ENCODE measurements at regions not wholly inside any gene's neighbourhood (a gene's known extent, or its start where the extent isn't known, plus 50 kb on each side); places are given as distances from the start of the nearest gene placed in this dataset.
"Not testable (repeated sequence)": the region's sequence is repeated elsewhere in the genome, so short reads cannot be mapped to it uniquely, and the experiment has no call there.

- not testable (repeated sequence) for TF ChIP-seq ZNF570 (CRISPR knock-in tag; IDR thresholded peaks at IDR 0.05; ENCODE audit: borderline replicate concordance); ZHX2 (IDR thresholded peaks at IDR 0.05; ENCODE audit: low read depth); ZHX2 (CRISPR knock-in tag; IDR thresholded peaks at IDR 0.05; ENCODE audit: borderline replicate concordance); IKZF1 (IDR thresholded peaks at IDR 0.05); EZH2 (conservative IDR thresholded peaks at IDR 0.05; ENCODE audit: low read depth, low read length); ELF3 (CRISPR knock-in tag; IDR thresholded peaks at IDR 0.05); YY1 (IDR thresholded peaks at IDR 0.05; ENCODE audit: insufficient read depth, insufficient replicate concordance, low read depth, low read length); FOSL2 (CRISPR knock-in tag; IDR thresholded peaks at IDR 0.05); ZNF709 (CRISPR knock-in tag; IDR thresholded peaks at IDR 0.05); ZNF644 (CRISPR knock-in tag; IDR thresholded peaks at IDR 0.05; ENCODE audit: low read depth); PHF8 (CRISPR knock-in tag; IDR thresholded peaks at IDR 0.05); ZBTB38 (CRISPR knock-in tag; IDR thresholded peaks at IDR 0.05); RNF2 (conservative IDR thresholded peaks at IDR 0.05; ENCODE audit: low read depth)
Observed at GRCh38 chr14:37786114-37786625, 190.7 kb downstream of the TTC6 start.
